K562 (cell line): ENCODE measurements at regions not wholly inside any gene's neighbourhood (a gene's known extent, or its start where the extent isn't known, plus 50 kb on each side); places are given as distances from the start of the nearest gene placed in this dataset.
A peak's percentile ranks its signal among the peaks of the same experiment; 100 is the strongest.

Source experiments
- CBX5 ChIP-seq: IDR thresholded peaks from 2 replicates; pipeline ENCODE4 v1.6.1; 2014; ENCODE audit warnings: low read depth, borderline replicate concordance
- CCNT2 ChIP-seq: IDR thresholded peaks from 2 replicates; pipeline ENCODE4 v1.6.1; 2011; ENCODE audit warnings: borderline replicate concordance, low read depth, mild to moderate bottlenecking, moderate library complexity, mixed read lengths, low read length; ENCODE audit not compliant: insufficient read length; ENCODE audit errors: extremely low read depth
- CHD4 ChIP-seq: fragments of 200-600 bp; sonication (generic); IDR thresholded peaks from 3 replicates; pipeline ENCODE4 v1.6.1; 2012; ENCODE audit warnings: low read depth, mild to moderate bottlenecking, mixed read lengths, low read length, inconsistent platforms; ENCODE audit not compliant: insufficient read depth, insufficient replicate concordance, poor library complexity, severe bottlenecking
- ETV1 ChIP-seq: fragments of 450-650 bp; conservative IDR thresholded peaks from 2 replicates; pipeline ENCODE4 v1.6.1; 2016; ENCODE audit warnings: missing genetic modification characterization, control low read depth, low read depth, missing compliant biosample characterization
- KAT2B ChIP-seq: IDR thresholded peaks from one replicate; pipeline ENCODE4 v1.6.1; 2012; ENCODE audit warnings: low read depth, mild to moderate bottlenecking, control low read depth, inconsistent platforms, low read length, moderate library complexity
- KLF1 ChIP-seq: fragments of 450-650 bp; IDR thresholded peaks from 2 replicates; pipeline ENCODE4 v1.6.1; 2016; ENCODE audit warnings: missing genetic modification characterization, missing compliant biosample characterization
- MED1 ChIP-seq: sonication (generic); formaldehyde crosslinking; IDR thresholded peaks from 2 replicates; pipeline ENCODE4 v1.8.1; 2023; ENCODE audit warnings: missing genetic modification reagents, borderline replicate concordance
- MTA2 ChIP-seq: fragments of 450-650 bp; IDR thresholded peaks from 2 replicates; pipeline ENCODE4 v1.6.1; 2016; ENCODE audit warnings: low read depth
- PHF8 ChIP-seq: fragments of 200-600 bp; sonication (generic); IDR thresholded peaks from 2 replicates; pipeline ENCODE4 v1.6.1; 2012; ENCODE audit warnings: mixed run types, mild to moderate bottlenecking, inconsistent platforms, low read length, moderate library complexity, borderline replicate concordance
- POLR3A ChIP-seq: IDR thresholded peaks from 2 replicates; pipeline ENCODE4 v1.6.1; 2011; ENCODE audit warnings: borderline replicate concordance, mild to moderate bottlenecking, moderate library complexity; ENCODE audit not compliant: insufficient read length, insufficient read depth; ENCODE audit errors: extremely low read depth
- RBM14 ChIP-seq: fragments of 200-400 bp; formaldehyde crosslinking; IDR thresholded peaks from 2 replicates; pipeline ENCODE4 v1.6.1; 2018; ENCODE audit warnings: low read depth, mild to moderate bottlenecking, low read length, moderate library complexity, borderline replicate concordance; ENCODE audit not compliant: insufficient read depth
- RERE ChIP-seq: sonication (generic); formaldehyde crosslinking; IDR thresholded peaks from 2 replicates; pipeline ENCODE4 v1.8.0; 2023; ENCODE audit warnings: missing genetic modification reagents, mild to moderate bottlenecking, borderline replicate concordance
- RUNX1 ChIP-seq: sonication (generic); IDR thresholded peaks from 2 replicates; pipeline ENCODE4 v1.6.1; 2016; ENCODE audit warnings: antibody characterized with exemption, low read depth
- SIN3B ChIP-seq: fragments of 450-650 bp; IDR thresholded peaks from 2 replicates; pipeline ENCODE4 v1.6.1; 2017; ENCODE audit warnings: low read depth, mild to moderate bottlenecking, moderate library complexity
- SIRT6 ChIP-seq: IDR thresholded peaks from one replicate; pipeline ENCODE4 v1.6.1; 2012; ENCODE audit warnings: low read depth, mild to moderate bottlenecking, control low read depth, inconsistent platforms, low read length, moderate library complexity
- WHSC1 ChIP-seq: IDR thresholded peaks from one replicate; pipeline ENCODE4 v1.6.1; 2012; ENCODE audit warnings: low read length, control low read depth, inconsistent platforms
- ZFP30 ChIP-seq: fragments of 250-450 bp; sonication (Bioruptor Pico); IDR thresholded peaks from 2 replicates; pipeline ENCODE4 v1.8.0; 2022; ENCODE audit warnings: moderate library complexity, mild to moderate bottlenecking, inconsistent platforms, borderline replicate concordance
- ZNF282 ChIP-seq: sonication (generic); formaldehyde crosslinking; IDR thresholded peaks from 2 replicates; pipeline ENCODE4 v1.8.1; 2023; ENCODE audit warnings: missing genetic modification reagents
- ZSCAN29 ChIP-seq: fragments of 450-650 bp; IDR thresholded peaks from 2 replicates; pipeline ENCODE4 v1.6.1; 2017
- TF ChIP-seq, protein P1 (sequence below): fragments of 250-450 bp; sonication (Bioruptor Pico); IDR thresholded peaks from 2 replicates; pipeline ENCODE4 v1.8.0; 2022; ENCODE audit warnings: inconsistent platforms, mild to moderate bottlenecking, moderate library complexity, borderline replicate concordance
- TF ChIP-seq, protein P2 (sequence below): sonication (generic); formaldehyde crosslinking; IDR thresholded peaks from 2 replicates; pipeline ENCODE4 v1.8.0; 2022; ENCODE audit warnings: missing genetic modification reagents, mild to moderate bottlenecking, moderate library complexity, borderline replicate concordance

GRCh38 chr2:208565690-208566416 is 159.3 kb downstream of the PTH2R start (continued):
- TF ChIP-seq ZFP30 = no peak
- TF ChIP-seq KAT2B = no peak
- TF ChIP-seq, protein P1, sequence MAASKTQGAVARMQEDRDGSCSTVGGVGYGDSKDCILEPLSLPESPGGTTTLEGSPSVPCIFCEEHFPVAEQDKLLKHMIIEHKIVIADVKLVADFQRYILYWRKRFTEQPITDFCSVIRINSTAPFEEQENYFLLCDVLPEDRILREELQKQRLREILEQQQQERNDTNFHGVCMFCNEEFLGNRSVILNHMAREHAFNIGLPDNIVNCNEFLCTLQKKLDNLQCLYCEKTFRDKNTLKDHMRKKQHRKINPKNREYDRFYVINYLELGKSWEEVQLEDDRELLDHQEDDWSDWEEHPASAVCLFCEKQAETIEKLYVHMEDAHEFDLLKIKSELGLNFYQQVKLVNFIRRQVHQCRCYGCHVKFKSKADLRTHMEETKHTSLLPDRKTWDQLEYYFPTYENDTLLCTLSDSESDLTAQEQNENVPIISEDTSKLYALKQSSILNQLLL (CRISPR knock-in tag) = no peak
- TF ChIP-seq ZNF282 = no peak
- peak; percentile 35 for TF ChIP-seq CCNT2
- no peak for TF ChIP-seq RUNX1
- no peak for TF ChIP-seq ZSCAN29
- TF ChIP-seq KLF1 (tag) = no peak
- no peak for TF ChIP-seq ETV1 (tag)
- no peak for TF ChIP-seq MED1 (CRISPR knock-in tag)
- no peak for TF ChIP-seq WHSC1
- no peak for TF ChIP-seq SIN3B
- no peak for TF ChIP-seq RERE (CRISPR knock-in tag)
- TF ChIP-seq POLR3A = no peak
- no peak for TF ChIP-seq CHD4
- TF ChIP-seq MTA2 = peak; percentile 71; the same call in 1 of the 2 replicates
- TF ChIP-seq SIRT6 = no peak
- no peak for TF ChIP-seq CBX5
- no peak for TF ChIP-seq RBM14
- TF ChIP-seq, protein P2, sequence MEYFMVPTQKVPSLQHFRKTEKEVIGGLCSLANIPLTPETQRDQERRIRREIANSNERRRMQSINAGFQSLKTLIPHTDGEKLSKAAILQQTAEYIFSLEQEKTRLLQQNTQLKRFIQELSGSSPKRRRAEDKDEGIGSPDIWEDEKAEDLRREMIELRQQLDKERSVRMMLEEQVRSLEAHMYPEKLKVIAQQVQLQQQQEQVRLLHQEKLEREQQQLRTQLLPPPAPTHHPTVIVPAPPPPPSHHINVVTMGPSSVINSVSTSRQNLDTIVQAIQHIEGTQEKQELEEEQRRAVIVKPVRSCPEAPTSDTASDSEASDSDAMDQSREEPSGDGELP (CRISPR knock-in tag) = no peak
- no peak for TF ChIP-seq PHF8
